Activated T-cell treated with anti-CD3 and anti-CD28 coated beads, Interleukin-2, amount 50 U/mL, for 24 hours (primary cell): ENCODE measurements at regions not wholly inside any gene's neighbourhood (a gene's known extent, or its start where the extent isn't known, plus 50 kb on each side); places are given as distances from the start of the nearest gene placed in this dataset.

Source experiments
- DNase-seq: peaks from one replicate; pipeline ENCODE4 v3.0.0-alpha.2; 2020
- H3K27ac Mint-ChIP-seq: 2 replicates; pipeline ENCODE4 v1.8.0; 2020; ENCODE audit warnings: mild to moderate bottlenecking, mixed read lengths
- H3K27me3 Mint-ChIP-seq: 2 replicates; pipeline ENCODE4 v1.8.0; 2020; ENCODE audit warnings: mixed read lengths
- H3K36me3 Mint-ChIP-seq: 2 replicates; pipeline ENCODE4 v1.8.0; 2020; ENCODE audit warnings: low read depth, mixed read lengths
- H3K4me1 Mint-ChIP-seq: 2 replicates; pipeline ENCODE4 v1.8.0; 2020; ENCODE audit warnings: low read depth, mixed read lengths
- H3K4me3 Mint-ChIP-seq: 2 replicates; pipeline ENCODE4 v1.8.0; 2020; ENCODE audit warnings: mild to moderate bottlenecking, moderate library complexity, mixed read lengths
- H3K9me3 Mint-ChIP-seq: 2 replicates; pipeline ENCODE4 v1.8.0; 2020; ENCODE audit warnings: mixed read lengths

GRCh38 chr1:25140073-25140797, 92.1 kb downstream of the SYF2 start:
- no peak for DNase-seq
- Mint-ChIP-seq H3K4me3 (no peak overlapping the region), H3K4me1 (no peaks in the 10 kb centered on the region), H3K36me3 (no peaks in the 10 kb centered on the region), H3K27ac (no peak overlapping the region), H3K9me3 (no peaks in the 10 kb centered on the region), H3K27me3 (peaks cover 28% of the 10 kb centered on the region)

DNA sequence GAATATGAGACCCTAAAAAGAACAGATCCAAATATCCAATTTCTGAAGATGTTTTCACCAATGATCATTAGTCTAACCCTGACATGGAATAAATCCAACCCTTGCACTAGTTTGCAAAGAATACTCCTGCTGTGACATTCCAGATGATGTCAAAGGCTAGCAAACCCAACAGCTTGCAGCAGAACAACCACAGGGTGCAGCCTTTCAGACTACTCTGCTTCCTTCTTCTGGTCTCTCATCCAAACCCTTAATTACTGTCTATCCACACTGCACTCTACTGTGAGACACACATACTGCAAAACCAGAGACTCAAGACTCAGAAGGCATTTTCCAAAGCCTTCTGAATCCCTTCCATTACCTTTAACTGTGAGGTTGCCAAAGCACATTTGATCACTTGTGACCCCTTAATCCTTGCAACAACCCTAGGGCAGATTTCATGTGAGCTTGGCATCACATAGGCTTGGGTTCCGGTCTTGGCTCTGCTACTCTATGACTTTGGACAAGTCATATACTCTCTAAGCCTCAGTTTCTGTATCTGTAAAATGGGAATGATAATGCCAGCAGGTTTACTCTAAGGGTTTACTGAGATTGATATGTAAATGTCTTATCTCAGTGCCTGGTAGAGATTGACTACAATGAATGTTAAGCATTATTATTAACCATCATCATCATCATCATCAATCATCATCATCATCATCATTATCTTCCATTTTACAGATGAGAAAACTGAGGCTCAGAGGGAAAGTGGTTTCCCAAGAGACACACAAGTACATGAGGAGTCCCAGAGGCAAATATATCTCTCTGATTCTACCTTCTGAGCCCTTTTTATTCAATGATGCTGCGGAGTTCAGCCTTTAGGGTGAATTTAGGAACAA, 94.5 kb downstream of the SYF2 start:
- Mint-ChIP-seq H3K27me3 (peaks cover 28% of the 10 kb centered on the region), H3K36me3 (no peaks in the 10 kb centered on the region), H3K9me3 (no peaks in the 10 kb centered on the region), H3K27ac (no peak overlapping the region), H3K4me1 (no peaks in the 10 kb centered on the region), H3K4me3 (no peak overlapping the region)
- DNase-seq: no peak

- no peak for DNase-seq
- peaks cover 28% of the 10 kb centered on the region for H3K27me3 Mint-ChIP-seq
- H3K4me1 Mint-ChIP-seq: no peaks in the 10 kb centered on the region
- no peak overlapping the region for H3K4me3 Mint-ChIP-seq
- H3K27ac Mint-ChIP-seq: no peak overlapping the region
- no peaks in the 10 kb centered on the region for H3K9me3 Mint-ChIP-seq
- no peaks in the 10 kb centered on the region for H3K36me3 Mint-ChIP-seq
Observed at GRCh38 chr1:25137106-25137505, 95.2 kb downstream of the SYF2 start.

DNA sequence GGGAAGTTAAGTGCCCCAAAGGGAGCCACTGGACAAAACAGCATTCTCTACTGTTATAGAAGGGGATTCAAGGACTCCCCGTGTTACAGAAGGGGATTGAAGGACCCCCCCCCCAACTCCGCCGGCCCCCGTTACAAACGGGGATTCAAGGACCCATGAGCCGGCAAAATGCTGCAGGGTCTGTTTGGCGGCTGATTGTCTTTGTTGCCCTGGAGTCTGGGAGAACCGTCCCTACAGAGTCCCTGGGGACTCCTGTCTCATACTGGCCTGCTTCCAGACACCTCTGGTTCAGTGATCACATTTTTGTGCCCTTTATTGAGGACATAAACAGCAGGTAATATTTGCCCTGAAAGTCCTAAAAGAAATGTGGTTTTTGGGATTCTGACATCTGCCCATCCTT, 96.4 kb downstream of the SYF2 start:
- H3K4me1 Mint-ChIP-seq: no peaks in the 10 kb centered on the region
- no peak for DNase-seq
- H3K27ac Mint-ChIP-seq: no peak overlapping the region
- no peak overlapping the region for H3K4me3 Mint-ChIP-seq
- no peaks in the 10 kb centered on the region for H3K36me3 Mint-ChIP-seq
- H3K9me3 Mint-ChIP-seq: no peaks in the 10 kb centered on the region
- H3K27me3 Mint-ChIP-seq: peaks cover 28% of the 10 kb centered on the region

- H3K27ac Mint-ChIP-seq: no peak overlapping the region
- H3K4me1 Mint-ChIP-seq: no peaks in the 10 kb centered on the region
- H3K4me3 Mint-ChIP-seq: no peak overlapping the region
- no peaks in the 10 kb centered on the region for H3K9me3 Mint-ChIP-seq
- DNase-seq: no peak
- H3K27me3 Mint-ChIP-seq: peaks cover 19% of the 10 kb centered on the region
- H3K36me3 Mint-ChIP-seq: no peaks in the 10 kb centered on the region
Observed at GRCh38 chr1:25134801-25135461, 97.4 kb downstream of the SYF2 start.

GRCh38 chr1:25134307-25134706, 98.0 kb downstream of the SYF2 start:
- Mint-ChIP-seq H3K9me3 (no peaks in the 10 kb centered on the region), H3K27ac (no peak overlapping the region)

DNA sequence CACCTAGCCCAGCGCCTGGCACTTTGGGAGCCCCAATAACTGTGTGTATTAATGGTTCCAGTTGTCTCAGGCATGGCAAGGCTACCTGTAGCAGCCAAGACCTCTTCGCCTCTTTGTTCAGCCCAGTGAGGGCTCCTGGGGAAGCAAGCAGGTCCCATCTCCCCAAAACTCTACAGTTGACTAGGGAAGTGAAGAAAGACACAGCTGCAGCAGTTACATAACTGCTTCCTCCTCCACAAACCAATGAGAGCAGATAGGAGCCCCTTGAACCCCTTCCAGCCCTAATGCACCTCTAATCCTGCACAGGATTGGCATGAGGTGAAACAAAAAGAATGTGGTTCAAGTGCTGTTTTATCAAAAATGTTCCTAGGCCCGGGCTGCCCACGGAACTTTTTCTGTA, 100.5 kb downstream of the SYF2 start:
- no peak overlapping the region for H3K4me3 Mint-ChIP-seq
- no peaks in the 10 kb centered on the region for H3K27me3 Mint-ChIP-seq
- no peak overlapping the region for H3K27ac Mint-ChIP-seq
- no peaks in the 10 kb centered on the region for H3K36me3 Mint-ChIP-seq
- peaks cover 7% of the 10 kb centered on the region for H3K4me1 Mint-ChIP-seq
- no peak for DNase-seq
- no peaks in the 10 kb centered on the region for H3K9me3 Mint-ChIP-seq

More at GRCh38 chr1:25134307-25134706, 98.0 kb downstream of the SYF2 start:
- DNase-seq: no peak
- H3K27me3 Mint-ChIP-seq: peaks cover 13% of the 10 kb centered on the region
- H3K36me3 Mint-ChIP-seq: no peaks in the 10 kb centered on the region
- H3K4me3 Mint-ChIP-seq: no peak overlapping the region
- no peaks in the 10 kb centered on the region for H3K4me1 Mint-ChIP-seq

DNA sequence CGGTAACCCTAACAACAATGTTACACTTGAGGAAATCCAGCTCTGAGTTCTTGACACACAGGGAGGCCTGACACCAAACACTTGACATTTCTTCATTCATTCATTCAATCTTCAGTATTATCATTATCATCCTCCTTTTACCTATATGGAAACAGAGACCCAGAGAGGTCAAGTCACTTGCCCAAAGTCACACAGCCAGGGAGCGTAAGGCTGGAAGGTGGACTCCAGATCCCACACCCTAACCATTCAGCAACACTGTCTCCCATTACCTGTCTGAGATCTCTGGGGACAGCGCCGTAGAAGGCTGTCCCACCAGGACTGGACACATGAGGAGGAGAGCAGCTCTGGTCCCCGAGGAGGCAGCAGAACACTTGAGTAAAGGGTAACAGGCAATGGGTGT, 101.4 kb downstream of the SYF2 start:
- no peak for DNase-seq
- Mint-ChIP-seq H3K36me3 (no peaks in the 10 kb centered on the region), H3K9me3 (no peaks in the 10 kb centered on the region), H3K4me1 (peaks cover 7% of the 10 kb centered on the region), H3K4me3 (no peak overlapping the region), H3K27me3 (no peaks in the 10 kb centered on the region), H3K27ac (no peak overlapping the region)

DNA sequence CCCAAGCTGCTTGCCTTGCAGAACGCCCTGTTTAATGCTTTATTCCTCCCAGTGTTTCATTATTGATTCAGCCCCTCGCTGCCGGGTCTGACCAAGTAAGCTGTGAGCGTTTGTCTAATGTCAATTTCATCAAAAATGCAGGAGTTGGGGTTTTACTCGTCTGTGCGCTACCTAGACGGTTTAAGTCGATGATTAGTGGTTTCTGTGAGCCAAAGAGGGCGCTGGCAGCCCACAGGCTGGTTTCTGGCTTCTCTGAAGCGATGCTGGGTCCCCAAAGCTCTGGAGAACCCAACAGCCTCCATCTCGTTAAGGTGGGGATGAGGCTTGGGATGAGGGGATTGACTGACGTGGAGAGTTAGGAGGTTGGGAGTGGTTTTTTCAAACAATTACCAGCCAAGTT, 102.9 kb downstream of the SYF2 start:
- no peaks in the 10 kb centered on the region for H3K9me3 Mint-ChIP-seq
- H3K27me3 Mint-ChIP-seq: no peaks in the 10 kb centered on the region
- no peak for DNase-seq
- H3K4me3 Mint-ChIP-seq: no peak overlapping the region
- no peaks in the 10 kb centered on the region for H3K36me3 Mint-ChIP-seq
- H3K4me1 Mint-ChIP-seq: peaks cover 7% of the 10 kb centered on the region
- no peak overlapping the region for H3K27ac Mint-ChIP-seq

- Mint-ChIP-seq H3K27ac (no peak overlapping the region), H3K4me1 (peaks cover 10% of the 10 kb centered on the region), H3K4me3 (no peak overlapping the region), H3K9me3 (no peaks in the 10 kb centered on the region), H3K27me3 (no peaks in the 10 kb centered on the region), H3K36me3 (no peaks in the 10 kb centered on the region)
- DNase-seq: no peak
Observed at GRCh38 chr1:25128121-25128621, 104.1 kb downstream of the SYF2 start.

GRCh38 chr1:25126562-25126961, 105.7 kb downstream of the SYF2 start:
- Mint-ChIP-seq H3K9me3 (no peaks in the 10 kb centered on the region), H3K27ac (no peak overlapping the region), H3K4me1 (peaks cover 10% of the 10 kb centered on the region), H3K27me3 (no peaks in the 10 kb centered on the region), H3K4me3 (no peak overlapping the region), H3K36me3 (no peaks in the 10 kb centered on the region)
- DNase-seq: no peak

GRCh38 chr1:25123551-25123950, 108.8 kb downstream of the SYF2 start:
- peaks cover 31% of the 10 kb centered on the region for H3K4me1 Mint-ChIP-seq
- no peak for DNase-seq
- H3K36me3 Mint-ChIP-seq: no peaks in the 10 kb centered on the region
- H3K4me3 Mint-ChIP-seq: no peak overlapping the region
- H3K27ac Mint-ChIP-seq: no peak overlapping the region
- H3K27me3 Mint-ChIP-seq: no peaks in the 10 kb centered on the region
- H3K9me3 Mint-ChIP-seq: no peaks in the 10 kb centered on the region

DNA sequence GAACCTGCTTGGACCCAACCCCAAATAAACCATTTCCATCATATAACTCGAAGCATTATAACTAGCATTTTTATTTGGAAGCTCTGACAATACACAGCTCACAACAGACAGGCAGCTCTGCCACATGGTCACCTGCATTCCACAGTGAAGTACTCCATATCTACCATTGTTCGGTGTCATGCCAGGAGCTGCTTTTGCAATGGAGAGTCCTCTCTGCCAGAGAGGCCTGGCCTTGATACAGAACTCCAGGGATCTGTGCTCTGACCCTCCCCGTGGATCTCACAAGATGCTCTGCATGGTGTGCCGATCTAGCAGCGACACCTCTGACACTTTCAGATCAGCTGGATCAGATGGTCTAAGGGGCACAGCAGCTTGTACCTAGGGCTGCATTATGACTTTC, 109.6 kb downstream of the SYF2 start:
- no peak overlapping the region for H3K4me3 Mint-ChIP-seq
- peaks cover 30% of the 10 kb centered on the region for H3K4me1 Mint-ChIP-seq
- no peak overlapping the region for H3K27ac Mint-ChIP-seq
- H3K9me3 Mint-ChIP-seq: no peaks in the 10 kb centered on the region
- no peaks in the 10 kb centered on the region for H3K36me3 Mint-ChIP-seq
- H3K27me3 Mint-ChIP-seq: no peaks in the 10 kb centered on the region
- no peak for DNase-seq

GRCh38 chr1:25120281-25120680, 112.0 kb downstream of the SYF2 start:
- H3K9me3 Mint-ChIP-seq: no peaks in the 10 kb centered on the region
- no peak for DNase-seq

More at GRCh38 chr1:25120281-25120680, 112.0 kb downstream of the SYF2 start:
- peak overlapping the region; percentile 10 for H3K4me3 Mint-ChIP-seq
- no peaks in the 10 kb centered on the region for H3K36me3 Mint-ChIP-seq
- peak overlapping the region; percentile 71 for H3K27ac Mint-ChIP-seq
- no peaks in the 10 kb centered on the region for H3K27me3 Mint-ChIP-seq
- H3K4me1 Mint-ChIP-seq: peaks cover 38% of the 10 kb centered on the region
